Type B pancreatic cell (in vitro differentiated cells): ENCODE measurements at regions not wholly inside any gene's neighbourhood (a gene's known extent, or its start where the extent isn't known, plus 50 kb on each side); places are given as distances from the start of the nearest gene placed in this dataset.

Experiments used
- DNase-seq: peaks from one replicate; pipeline ENCODE4 v3.0.0; 2021; ENCODE audit warnings: mixed read lengths; ENCODE audit not compliant: unreplicated experiment; ENCODE audit errors: extremely low spot score
- H3K27ac Mint-ChIP-seq: 2 replicates; pipeline ENCODE4 v1.8.0; 2021; ENCODE audit warnings: mild to moderate bottlenecking, mixed read lengths
- H3K27me3 Mint-ChIP-seq: 2 replicates; pipeline ENCODE4 v1.8.0; 2021; ENCODE audit warnings: mixed read lengths
- H3K36me3 Mint-ChIP-seq: 2 replicates; pipeline ENCODE4 v1.8.0; 2021; ENCODE audit warnings: mixed read lengths
- H3K4me1 Mint-ChIP-seq: one replicate; pipeline ENCODE4 v1.8.0; 2021; ENCODE audit warnings: mixed read lengths; ENCODE audit not compliant: unreplicated experiment
- H3K4me3 Mint-ChIP-seq: 2 replicates; pipeline ENCODE4 v1.8.0; 2021; ENCODE audit warnings: mild to moderate bottlenecking, mixed read lengths
- H3K9me3 Mint-ChIP-seq: 2 replicates; pipeline ENCODE4 v1.8.0; 2021; ENCODE audit warnings: mixed read lengths
- CTCF ChIP-seq: fragments of 200-600 bp; sonication (generic); conservative IDR thresholded peaks from 2 replicates; pipeline ENCODE4 v1.5.0; 2021; ENCODE audit warnings: antibody characterized with exemption, mild to moderate bottlenecking

GRCh38 chr1:79082233-79082632 is 75.7 kb upstream of the ADGRL4 start:
- H3K36me3 Mint-ChIP-seq, result no peaks in the 10 kb centered on the region

GRCh38 chr1:79079770-79080169 is 73.2 kb upstream of the ADGRL4 start:
- Mint-ChIP-seq H3K27ac (no peak overlapping the region), H3K4me3 (no peak overlapping the region), H3K36me3 (no peaks in the 10 kb centered on the region), H3K9me3 (no peaks in the 10 kb centered on the region), H3K27me3 (no peaks in the 10 kb centered on the region), H3K4me1 (peaks cover 5% of the 10 kb centered on the region)
- DNase-seq, result no peak
- no peak for TF ChIP-seq CTCF

More at GRCh38 chr1:79082233-79082632, 75.7 kb upstream of the ADGRL4 start:
- no peak for DNase-seq
- Mint-ChIP-seq H3K4me1 (peaks cover 5% of the 10 kb centered on the region), H3K27me3 (no peaks in the 10 kb centered on the region), H3K27ac (no peak overlapping the region), H3K4me3 (no peak overlapping the region), H3K9me3 (no peaks in the 10 kb centered on the region)
- no peak for TF ChIP-seq CTCF

- TF ChIP-seq CTCF, result no peak
- Mint-ChIP-seq H3K27ac (no peak overlapping the region), H3K36me3 (no peaks in the 10 kb centered on the region), H3K4me3 (no peak overlapping the region), H3K27me3 (no peaks in the 10 kb centered on the region), H3K9me3 (no peaks in the 10 kb centered on the region), H3K4me1 (peaks cover 5% of the 10 kb centered on the region)
- DNase-seq, result no peak
These were observed 68.4 kb upstream of the ADGRL4 start for GRCh38 chr1:79074975-79075374.

- H3K9me3 Mint-ChIP-seq, result no peaks in the 10 kb centered on the region
- H3K36me3 Mint-ChIP-seq, result no peaks in the 10 kb centered on the region
- no peak overlapping the region for H3K4me3 Mint-ChIP-seq
- TF ChIP-seq CTCF, result peak; percentile 62
- no peaks in the 10 kb centered on the region for H3K27me3 Mint-ChIP-seq
- DNase-seq, result no peak
- no peaks in the 10 kb centered on the region for H3K4me1 Mint-ChIP-seq
- no peak overlapping the region for H3K27ac Mint-ChIP-seq
These were observed 63.3 kb upstream of the ADGRL4 start for GRCh38 chr1:79069828-79070227.

GRCh38 chr1:79059341-79059740 is 52.8 kb upstream of the ADGRL4 start:
- H3K4me1 Mint-ChIP-seq, result no peaks in the 10 kb centered on the region
- H3K9me3 Mint-ChIP-seq, result peaks cover 5% of the 10 kb centered on the region
- no peaks in the 10 kb centered on the region for H3K36me3 Mint-ChIP-seq
- DNase-seq, result no peak
- no peak overlapping the region for H3K27ac Mint-ChIP-seq
- no peak for TF ChIP-seq CTCF
- no peaks in the 10 kb centered on the region for H3K27me3 Mint-ChIP-seq
- H3K4me3 Mint-ChIP-seq, result no peak overlapping the region
